Testis (tissue), 2 donors: ENCODE measurements at regions not wholly inside any gene's neighbourhood (a gene's known extent, or its start where the extent isn't known, plus 50 kb on each side); places are given as distances from the start of the nearest gene placed in this dataset.

ENCODE experiments used
- CTCF ChIP-seq, 3 experiments: fragments of 450-650 bp in 2 of 3; fragments of 200-600 bp in 1 of 3; sonication (generic) in 1 of 3; IDR thresholded peaks; one replicate each; pipeline ENCODE4 v1.5.1; 2016 to 2019; ENCODE audit warnings: antibody characterized with exemption in 3 of 3, mild to moderate bottlenecking in 2 of 3, moderate library complexity in 1 of 3
- POLR2A ChIP-seq: fragments of 450-650 bp; IDR thresholded peaks from one replicate; pipeline ENCODE4 v1.6.1; 2017; ENCODE audit warnings: antibody characterized with exemption, mild to moderate bottlenecking, moderate library complexity

- no peak for TF ChIP-seq CTCF (IDR thresholded peaks at IDR 0.05)
- TF ChIP-seq POLR2A: no peak
Measured at GRCh38 chr4:96972920-96973319, 1133.0 kb downstream of the PDHA2 start.
